HT-29 (cell line): ENCODE measurements at regions not wholly inside any gene's neighbourhood (a gene's known extent, or its start where the extent isn't known, plus 50 kb on each side); places are given as distances from the start of the nearest gene placed in this dataset.

Experiments used
- DNase-seq: peaks from one replicate; pipeline ENCODE4 v3.0.0-alpha.2; 2015; ENCODE audit warnings: low spot score

DNA sequence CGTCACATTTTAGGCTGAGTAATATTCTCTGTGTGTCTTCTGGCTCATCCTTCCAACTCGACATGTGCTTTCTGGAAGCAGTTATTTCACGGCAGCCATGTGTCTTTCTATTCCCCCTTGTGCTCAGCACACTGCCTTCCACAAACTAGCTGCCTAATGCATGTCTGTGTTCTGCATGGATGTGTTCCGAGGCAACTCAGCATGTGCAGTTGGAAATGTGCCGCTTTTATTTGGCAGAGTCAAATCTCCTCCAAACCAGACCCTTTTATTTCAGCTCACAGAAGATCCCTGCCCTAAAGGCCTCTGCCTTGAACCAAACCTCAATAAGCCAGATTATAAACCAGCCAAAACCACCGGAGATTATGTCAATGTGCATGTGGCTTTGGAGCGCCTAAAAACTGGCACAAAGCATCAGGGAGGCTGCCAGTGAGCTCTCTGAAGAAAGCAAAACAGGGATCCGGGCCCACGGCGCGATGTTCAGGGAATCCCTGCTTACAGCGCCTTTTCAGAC lies 360.2 kb downstream of the DEPDC1B start:
- no peak for DNase-seq

DNA sequence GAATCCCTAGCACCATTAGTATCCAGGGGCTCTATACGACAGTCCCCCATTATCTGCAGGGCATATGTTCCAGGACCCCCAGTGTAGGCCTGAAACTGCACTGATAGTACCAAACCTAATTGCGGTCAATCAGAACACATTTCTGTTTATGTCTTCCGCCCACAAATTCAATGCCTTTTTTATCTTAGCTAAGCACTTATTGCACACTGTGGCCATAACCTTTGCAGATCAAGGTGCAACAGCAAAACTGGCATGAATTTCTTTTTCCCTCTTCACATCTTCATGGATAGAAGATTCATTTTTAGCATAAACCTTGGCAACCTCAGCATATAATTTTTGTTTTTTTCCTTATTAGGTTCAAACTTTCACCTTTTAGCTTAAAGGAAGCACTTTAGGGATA lies 361.1 kb downstream of the DEPDC1B start:
- no peak for DNase-seq

DNA sequence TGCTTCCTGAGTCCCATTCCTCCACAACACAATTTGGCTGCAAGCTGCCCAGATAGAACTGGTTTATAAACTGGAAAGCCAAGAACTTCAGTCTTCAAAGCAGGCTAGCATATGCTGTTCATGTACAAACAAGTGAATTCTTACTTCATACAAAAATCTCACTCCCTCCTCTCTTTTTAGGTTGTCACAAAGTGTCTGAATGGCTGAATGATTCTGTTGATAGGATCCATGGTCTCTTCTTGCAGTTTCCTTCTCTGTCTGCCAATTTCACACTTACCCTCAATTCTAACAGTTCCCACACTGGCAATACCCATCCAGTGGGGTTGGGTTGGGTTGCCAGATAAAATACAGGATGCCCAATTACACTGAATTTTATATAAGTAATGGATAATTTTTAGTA lies 363.5 kb downstream of the DEPDC1B start:
- DNase-seq = no peak

DNA sequence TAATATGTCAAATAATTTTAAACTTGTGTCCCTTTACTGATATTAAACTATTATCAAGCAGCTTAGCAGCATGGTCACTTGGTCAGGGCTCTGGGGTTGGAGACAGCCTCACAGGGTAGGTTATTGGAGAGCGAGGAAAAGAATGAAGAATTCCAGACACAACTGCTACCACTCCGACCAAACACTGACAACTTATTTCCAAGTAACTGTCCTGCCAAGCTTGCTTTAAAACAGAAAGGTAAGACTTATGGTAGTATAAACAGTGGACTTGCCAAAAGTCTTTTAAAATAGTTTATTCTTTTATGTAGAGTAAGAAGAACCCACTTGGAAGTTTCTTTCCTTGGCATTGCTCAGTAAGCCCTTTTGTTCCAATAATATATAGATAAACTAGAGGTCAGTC lies 364.1 kb downstream of the DEPDC1B start:
- no peak for DNase-seq

DNA sequence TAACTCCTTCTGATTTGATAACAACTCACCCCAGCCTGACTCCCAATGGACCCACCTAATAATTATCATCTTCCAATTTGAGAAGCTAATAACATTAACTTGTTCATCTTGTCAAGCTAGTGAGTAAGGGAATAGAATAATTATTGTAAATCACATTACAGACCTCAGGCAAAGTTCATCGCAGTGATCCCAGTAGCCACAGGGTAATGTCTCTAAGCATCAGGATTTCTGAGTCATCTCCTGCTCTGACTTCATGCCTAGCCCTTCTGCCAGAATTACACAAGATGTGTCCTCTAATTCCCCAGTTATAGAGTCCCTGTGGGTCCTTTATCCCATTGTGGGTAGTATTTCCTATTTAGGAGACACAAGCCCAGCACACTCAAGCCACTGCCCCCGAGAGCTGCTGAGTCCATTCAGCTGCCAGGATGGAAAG lies 365.7 kb downstream of the DEPDC1B start:
- no peak for DNase-seq

DNA sequence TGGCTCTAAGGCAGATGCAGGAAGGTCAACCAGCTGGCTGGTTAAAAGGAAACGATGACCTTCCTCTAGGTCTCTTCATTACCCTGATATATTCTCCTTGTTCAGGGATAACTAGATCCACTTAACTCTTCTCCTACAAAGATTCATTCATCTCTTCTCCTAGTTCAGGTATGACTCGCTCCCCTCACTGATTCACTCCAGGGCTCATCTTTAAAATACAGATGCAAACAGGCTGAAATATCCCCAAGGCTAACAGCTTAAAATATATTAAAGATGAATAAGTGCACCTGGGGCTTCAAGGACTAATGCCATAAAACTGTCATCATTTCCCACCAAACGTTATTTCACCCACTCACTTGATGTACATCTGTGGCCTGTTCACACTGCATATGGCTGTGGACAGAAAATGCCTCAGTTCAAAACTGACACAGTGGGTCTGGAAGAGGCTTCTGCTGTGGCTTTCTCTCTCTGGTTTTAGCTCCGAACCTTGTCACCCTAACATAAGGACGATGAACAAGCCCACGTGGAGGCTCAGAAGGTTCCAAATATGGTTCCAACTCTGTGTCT lies 366.9 kb downstream of the DEPDC1B start:
- no peak for DNase-seq

DNA sequence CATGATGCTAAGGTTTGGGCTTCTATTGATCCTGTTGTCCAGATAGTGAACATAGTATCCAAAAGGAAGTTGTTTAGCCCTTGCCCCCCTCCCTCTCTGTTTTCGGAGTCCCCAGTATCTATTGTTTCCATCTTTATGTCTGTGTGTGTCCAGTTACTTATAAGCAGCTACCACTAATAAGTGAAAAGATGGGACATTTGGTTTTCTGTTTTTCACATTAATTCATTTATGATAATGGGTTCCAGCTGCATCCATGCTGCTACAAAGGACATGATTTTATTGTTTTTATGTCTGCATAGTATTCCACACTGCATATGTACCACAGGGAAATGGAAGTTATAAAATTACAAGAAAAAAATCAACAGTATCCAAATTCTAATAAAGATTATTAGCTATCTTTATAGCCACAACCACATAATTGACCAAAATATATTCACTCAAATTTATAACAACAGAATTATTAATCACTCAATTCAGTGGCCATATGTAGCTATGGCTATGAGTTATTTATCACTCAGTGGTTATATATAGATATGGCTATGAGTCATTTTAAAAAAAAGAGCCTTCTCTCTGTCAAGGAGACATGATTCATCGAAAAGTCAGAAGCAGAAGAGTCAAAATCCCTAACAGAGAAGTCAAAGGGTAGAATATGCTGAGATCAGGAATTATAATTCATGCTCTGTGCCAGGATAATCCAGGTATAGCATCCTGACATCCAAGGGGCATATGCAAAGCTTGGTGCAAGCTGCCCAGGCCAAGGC lies 367.5 kb downstream of the DEPDC1B start:
- no peak for DNase-seq

DNA sequence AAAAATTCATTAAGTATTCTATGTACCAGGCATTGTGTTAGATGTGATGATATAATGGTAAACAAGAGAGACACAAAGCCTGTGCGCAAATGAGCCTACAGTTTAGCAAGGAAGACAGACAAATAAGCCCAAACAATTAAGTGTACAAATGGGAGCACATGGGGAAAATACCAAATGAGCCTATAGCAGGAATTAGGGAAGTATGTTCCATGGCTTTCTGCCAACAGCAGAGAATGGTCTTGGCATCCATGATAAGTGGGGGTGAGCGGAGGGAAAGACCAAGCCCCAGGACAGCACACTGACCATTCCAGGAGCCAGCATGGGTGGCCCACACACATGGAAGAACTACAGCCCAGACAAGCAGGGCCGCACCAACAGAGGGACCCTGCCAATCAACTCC lies 369.7 kb downstream of the DEPDC1B start:
- no peak for DNase-seq

DNA sequence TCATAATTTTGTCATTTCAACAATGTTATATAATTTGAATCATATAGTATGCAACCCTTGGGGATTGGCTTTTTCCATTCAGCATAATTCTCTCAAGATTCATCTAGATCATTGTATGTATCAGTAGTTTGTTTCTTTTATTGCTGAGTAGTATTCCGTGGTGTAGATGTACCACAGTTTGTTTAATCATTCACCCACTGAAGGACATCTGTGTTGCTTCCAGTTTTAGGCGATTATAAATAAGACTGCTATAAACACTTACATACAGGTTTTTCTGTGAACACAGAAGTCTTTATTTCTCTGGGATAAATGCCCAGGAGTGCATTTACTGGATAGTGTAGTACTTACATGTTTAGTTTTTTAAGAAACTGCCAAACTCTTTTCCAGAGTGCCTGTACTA lies 374.1 kb downstream of the DEPDC1B start:
- no peak for DNase-seq

DNA sequence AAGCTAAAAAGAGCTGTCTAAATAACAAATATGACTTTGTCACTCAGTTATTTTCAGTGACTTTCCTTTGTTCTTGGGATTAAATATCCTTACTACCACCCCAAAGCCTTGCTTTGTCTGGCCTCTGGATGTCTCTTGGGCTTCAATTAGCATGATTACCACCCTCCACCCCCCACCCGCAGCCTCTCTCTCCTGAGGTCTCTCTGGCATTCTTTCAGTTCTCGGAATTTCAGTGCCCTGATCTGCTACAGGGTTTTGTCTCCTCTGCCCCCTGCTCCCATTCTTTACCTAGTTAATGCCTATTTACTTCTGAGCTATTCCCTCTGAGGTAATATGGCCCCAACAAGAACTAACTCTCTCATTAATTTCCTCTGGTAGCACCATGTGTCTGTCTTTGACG lies 376.4 kb downstream of the DEPDC1B start:
- DNase-seq = no peak

DNA sequence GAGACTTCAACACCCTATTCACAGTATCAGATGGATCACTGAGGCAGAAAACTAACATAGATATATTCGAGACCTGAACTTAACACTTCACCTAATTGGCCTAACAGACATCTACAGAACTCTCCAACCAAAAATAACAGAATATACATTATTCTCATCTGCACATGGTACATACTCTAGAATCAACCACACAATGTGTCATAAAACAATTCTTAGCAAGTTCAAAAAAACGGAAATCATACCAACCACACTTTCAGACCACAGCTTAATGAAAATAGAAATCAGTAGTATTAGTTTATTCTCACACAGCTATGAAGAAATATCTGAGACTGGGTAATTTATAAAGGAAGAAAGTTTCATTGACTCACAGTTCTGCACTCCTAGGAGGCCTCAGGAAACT lies 387.9 kb downstream of the DEPDC1B start:
- no peak for DNase-seq

DNA sequence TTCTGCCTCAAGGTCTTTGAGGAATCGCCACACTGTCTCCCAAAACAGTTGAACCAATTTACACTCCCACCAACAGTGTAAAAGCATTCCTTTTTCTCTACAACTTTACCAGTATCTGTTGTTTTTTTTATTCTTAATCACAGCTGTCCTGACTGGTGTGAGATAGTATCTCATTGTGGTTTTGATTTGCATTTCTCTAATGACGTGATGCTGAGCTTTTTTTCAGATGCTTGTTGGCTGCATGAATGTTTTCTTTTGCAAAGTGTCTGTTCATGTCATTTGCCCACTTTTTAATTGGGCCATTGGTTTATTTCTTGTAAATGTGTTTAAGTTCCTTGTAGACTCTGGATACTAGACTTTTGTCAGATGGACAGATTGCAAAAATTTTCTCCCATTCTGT lies 400.0 kb downstream of the DEPDC1B start:
- DNase-seq = no peak

DNA sequence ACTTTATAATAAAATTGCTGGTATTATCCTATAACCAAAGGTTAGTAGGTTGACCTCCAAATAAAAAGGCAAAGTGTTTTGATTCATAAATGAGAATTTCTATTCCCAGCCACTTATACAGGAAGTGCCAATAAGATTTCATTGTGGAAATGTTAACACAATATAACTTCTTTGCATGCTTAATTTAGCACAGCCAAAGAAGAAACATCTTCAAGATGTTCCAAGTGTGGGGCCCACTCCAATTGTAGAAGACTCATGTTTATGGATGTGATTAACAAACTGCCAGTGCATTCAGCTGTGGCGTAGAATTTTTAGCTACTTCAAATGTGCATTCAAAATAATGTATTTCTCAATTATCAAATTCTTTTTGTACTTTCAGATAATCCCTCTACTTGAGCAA lies 402.3 kb downstream of the DEPDC1B start:
- DNase-seq = no peak

DNA sequence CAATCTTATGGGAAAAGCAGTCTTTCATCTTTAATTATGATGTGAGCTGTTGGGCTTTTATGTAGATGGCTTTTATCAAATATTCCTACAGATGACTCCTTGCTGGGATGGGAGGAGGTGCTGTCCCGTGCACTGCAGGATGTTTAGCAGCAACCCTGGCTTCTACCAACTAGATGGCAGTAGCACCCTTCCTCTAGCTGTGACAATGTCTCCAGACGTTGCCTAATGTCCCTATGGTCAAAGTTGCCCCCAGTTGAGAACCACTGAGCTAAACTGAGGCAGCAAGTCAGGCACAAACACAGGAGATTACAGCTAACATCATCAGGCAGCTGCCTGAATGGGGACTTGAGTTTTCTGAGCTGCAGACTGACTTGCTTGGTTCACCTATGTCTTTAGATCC lies 401.9 kb upstream of the PDE4D start:
- peak; percentile 49 for DNase-seq

DNA sequence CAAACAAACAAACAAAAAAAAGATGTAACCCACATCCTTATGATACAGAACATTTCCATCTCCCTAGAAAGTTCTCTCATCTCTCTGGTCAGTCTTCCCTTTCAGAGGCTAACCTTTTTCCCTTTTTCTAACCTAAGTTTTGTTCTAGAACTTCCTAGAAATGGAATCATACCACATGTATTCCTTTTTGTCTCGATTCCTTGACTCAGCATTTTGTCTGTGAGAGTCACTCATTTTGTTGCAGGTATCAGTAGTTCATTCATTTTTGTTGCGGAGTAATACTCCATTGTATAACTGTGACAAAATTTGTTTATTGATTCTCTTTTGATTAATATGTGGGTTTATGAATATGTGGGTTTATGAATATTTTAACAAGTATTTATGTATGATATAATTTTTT lies 400.0 kb upstream of the PDE4D start:
- DNase-seq = no peak

DNA sequence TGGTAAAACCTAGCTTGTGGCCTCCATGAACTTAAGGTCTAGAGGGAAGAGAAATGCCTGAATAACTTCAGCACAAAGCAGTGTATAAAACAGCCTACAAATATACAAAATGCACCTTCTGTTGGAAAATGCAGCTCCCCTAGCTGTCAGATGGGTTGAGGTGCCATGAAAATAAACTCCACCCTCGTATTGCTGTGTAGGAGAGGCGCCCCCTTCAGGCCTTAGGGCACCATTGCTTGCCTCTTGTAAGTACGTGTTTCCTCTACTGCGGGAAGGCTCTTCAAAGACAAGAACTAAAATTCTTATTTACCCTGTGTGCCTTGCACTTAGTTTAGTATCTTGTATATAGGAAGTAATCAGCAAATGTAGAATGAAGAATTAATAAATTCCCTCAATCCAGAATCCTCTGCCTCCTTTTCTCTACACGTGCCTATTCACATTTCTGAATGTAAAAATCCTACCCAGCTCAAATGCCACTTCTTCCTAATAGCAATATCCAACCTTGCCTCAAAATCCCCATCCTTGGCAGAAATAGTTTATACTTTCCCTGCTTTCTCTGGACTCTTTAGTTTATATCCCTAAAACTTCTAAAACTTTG lies 393.7 kb upstream of the PDE4D start:
- peak; percentile 85 for DNase-seq

DNA sequence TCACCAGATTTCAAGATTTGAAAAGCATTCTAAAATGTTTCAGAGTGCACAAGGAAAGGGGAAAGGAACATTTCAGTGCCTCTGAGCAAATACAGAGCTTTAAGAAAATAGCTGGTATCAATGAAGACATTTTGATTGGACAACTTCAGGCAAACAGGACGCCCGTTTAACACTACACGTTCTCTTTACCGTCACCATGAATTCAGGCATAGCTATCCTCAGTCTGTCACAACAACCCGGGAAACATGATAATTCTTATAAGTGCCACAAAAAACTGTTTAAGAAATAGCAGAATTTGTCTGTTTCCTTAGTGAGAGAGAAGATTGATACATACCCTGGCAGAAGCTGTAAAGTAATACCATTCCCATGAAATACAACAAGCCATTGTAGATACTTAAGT lies 392.4 kb upstream of the PDE4D start:
- DNase-seq = no peak

DNA sequence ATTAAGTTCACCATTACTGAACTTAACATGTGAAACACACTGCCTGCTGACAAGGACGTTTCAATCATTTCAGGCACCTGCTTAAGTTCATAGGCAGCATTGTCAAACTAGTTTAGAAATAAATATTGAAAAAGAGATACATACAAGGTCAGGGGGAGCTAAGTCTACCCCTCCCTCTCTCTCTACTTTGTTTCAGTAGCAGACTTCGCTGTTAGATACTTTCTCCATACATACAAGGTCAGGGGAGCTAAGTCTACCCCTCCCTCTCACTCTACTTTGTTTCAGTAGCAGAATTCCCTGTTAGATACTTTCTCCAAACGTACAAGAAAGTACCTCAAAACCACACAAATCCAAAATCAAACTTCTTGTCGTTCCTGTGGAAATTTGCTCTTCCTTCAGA lies 387.4 kb upstream of the PDE4D start:
- DNase-seq = no peak

DNA sequence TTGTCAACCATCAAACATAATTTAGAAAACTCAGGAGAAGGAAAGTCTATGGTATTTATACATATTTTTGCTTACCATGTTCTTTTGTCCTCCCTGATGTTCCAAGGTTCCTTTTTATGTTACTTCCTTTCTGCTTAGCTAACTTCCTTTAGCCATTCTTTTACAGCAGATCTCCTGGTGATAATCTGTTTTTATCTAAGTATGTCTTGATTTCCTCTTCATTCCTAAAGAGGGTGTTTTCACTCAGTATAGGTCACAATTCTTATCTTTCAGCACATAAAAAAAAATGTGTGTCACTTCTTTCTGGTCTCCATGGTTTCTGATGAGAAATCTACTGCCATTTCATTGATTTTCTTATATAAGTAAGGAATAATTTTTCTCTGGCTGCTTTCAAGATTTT lies 384.4 kb upstream of the PDE4D start:
- no peak for DNase-seq

DNA sequence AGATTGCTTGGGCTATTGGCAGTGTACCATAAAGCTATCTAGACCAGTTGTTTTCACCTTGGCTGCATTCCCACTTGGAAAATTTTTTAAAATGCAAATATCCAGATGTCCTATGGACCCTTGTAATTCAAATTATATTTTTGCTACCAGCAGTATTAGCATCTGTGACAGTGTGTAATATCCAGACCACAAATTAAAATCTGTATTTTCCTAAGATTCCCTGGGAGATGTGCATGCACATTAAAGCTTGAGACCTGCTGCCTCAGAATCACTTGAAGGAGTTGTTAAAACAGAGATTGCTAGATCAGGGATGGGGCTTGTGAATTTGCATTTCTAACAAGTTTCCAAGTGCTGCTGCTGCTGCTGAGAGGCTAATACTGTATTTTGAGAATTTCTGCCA lies 381.2 kb upstream of the PDE4D start:
- DNase-seq = no peak

DNA sequence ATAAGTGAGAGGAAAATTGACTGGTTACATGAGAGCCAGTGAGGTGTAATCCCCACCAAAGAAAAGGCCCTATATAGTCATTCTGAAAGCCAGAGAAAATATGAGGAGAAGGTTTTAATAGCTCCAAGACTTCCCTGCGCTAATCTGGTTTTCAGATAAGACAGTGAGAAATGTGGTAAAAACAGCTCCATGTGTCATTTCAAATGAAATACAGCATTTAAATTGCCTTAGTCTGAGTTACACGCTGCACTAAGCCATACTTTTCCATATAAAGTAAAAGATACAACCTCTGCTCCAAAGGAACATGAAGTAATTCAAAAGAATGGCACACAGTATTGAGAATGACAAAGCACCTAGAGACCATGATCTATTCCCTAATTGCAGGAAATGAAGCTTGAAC lies 378.0 kb upstream of the PDE4D start:
- DNase-seq = no peak

DNA sequence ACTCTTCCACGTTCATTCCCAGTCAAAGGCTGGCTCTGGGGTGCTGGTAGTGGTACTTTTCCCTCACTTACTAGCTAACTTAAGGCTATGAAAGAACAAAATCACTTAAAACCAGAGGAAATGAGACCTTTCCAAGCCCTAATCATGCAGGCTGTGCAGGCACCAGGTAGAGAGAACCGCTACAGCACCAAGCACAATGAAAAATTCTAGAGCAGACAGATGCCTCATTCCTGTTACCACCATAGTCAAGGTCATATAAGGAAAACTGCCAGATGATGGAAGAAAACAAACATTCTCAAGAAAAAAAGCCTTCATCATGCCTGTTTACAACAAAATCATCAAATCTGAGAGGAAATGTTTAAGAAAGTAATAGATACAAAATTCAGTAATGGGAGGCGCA lies 374.4 kb upstream of the PDE4D start:
- DNase-seq = no peak

DNA sequence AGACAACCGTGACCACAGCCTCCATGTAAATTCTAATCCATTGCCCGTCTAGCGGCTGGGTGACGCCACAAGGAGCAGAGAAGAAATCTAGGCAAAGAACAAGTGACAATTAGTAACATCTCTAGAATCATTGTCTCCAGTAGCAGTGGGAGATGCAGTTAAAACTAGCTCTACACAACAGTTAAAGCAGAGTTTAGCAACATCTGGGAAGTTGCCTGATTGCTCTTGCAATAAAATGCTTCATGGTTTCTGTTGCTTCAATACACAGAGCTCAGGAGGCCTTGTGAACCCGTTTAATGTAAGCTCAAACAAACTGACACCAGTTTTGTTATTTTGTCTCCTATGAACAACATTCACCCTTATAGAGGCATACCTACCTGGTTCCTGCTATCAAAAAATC lies 369.8 kb upstream of the PDE4D start:
- DNase-seq = no peak
